ENCODE measurements at regions not wholly inside any gene's neighbourhood (a gene's known extent, or its start where the extent isn't known, plus 50 kb on each side); places are given as distances from the start of the nearest gene placed in this dataset.
"Not testable (repeated sequence)": the region's sequence is repeated elsewhere in the genome, so short reads cannot be mapped to it uniquely, and the experiment has no call there.

DNA sequence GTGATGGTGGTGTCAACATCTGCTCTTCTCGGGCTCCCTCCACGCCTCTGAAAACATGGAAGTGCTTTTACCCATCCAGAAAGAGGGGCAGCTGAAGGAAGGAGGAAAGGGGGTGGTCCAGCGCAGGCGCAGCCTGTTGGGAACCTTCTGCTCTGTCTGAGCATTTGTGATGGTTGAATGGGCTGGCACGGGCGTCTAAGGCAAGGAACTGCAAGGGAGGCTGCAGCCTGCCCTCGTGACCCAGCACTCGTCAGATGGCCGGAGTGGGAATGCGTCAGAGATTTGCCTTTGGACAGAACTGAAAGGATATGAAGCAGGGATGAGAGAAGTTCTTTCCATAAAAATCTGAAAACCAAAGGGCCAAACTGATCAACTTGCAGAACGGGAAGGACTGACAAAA, 62.3 kb upstream of the PLGLB2 start:
- DNase-seq (ENCODE audit: low spot score) = peak; percentile 7
- not testable (repeated sequence) for FAIRE-seq

DNA sequence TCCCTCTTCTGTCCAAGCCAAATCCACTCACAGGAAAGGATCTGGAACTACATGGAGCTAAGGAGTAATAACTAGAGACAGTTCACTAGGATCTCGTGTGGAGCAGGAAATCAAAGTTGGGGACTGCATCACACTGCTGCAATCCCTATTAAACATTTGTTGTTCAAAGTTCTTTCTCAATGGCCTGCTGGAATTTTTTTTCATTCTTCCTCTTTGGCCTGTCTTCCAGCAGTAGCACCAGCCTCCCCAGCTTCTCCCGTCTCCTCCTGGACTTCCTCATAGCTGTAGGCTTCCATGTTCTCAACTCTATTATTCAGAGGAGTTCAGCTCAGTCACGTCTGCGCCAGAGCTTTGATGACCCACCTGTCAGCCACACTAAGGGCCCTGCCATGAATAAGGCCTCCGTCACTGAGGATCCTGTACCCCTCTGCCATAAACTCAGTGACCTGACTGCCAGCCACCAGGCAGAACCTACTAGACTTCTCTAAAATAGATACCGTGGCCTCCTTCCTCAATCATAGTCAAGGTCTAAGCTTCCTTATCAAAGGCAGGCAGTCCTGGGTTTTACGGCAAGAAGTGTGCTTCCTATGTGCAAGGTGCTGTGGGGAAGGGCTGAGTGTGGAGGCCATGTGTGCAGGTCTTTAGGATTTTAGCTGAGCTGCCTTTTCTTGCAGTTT, 60.9 kb upstream of the PLGLB2 start:
- FAIRE-seq; DNase-seq (ENCODE audit: low spot score): not testable (repeated sequence)

DNA sequence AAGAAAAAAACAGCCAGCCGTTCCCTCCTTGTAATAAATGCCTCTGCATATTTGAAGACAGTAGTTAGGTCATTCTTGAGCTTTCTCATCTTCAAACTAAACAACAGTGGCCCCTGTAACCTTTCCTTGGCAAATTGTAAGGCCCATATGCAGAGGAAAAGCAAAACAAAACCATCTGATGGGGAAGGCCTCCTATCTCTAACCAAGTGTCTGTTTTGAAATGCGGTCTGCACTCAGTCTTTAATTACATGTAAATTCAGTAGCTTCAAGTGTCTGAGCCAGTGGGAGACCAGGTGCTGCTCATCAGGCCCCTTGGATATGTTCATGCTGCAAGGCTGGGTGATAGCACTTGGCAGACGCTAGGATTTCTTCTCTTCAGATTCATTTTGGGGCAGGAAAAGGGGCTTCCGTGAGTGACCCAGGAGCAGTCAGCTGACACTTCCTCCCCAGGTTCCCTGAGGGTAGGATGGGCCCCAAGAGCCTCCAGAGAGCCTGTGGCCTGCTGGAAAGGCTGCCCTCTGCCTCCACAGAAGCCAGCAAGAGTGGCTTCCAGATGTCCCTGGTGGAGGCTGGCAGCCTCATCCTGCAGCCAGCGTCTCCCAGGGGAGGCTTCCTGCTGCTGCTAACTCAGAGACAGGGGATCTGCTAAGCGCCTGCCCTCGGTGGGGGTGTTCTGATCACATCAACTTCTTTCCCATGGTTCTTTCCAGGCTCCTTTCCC, 60.2 kb upstream of the PLGLB2 start:
- not testable (repeated sequence) for DNase-seq (ENCODE audit: low spot score); FAIRE-seq

DNA sequence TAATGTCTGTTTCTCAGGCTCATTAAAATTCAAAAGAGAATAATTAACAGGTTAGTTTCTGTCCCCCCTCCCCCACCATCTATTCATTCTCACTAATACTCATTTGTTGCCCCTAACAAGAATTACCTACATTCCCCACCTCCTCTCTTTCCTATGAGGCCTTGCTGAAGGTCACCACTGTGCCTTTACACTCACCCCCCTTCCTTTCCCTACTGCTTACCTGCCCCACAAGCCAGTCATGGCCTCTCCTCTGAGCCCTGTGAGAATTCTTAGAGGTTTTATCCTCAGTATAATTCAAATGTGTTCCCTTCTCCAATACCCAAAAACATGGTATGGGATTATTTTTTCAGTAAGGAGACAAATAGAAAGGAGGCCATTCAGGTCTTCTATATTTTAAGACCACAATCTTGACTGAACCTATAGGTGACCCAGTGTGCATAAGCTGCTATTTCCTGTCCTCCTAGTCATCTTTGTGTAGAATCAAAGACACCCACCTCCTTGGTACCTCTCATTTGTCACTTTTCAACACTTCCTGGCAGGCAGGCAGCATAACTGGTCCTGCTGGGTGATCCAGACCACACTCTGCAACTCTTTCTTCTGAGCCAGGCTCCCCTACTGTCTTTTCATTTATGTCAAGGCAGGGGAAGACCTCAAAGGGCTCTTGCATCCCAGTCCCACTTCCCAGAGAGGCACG, 55.8 kb upstream of the PLGLB2 start:
- not testable (repeated sequence) for FAIRE-seq

DNA sequence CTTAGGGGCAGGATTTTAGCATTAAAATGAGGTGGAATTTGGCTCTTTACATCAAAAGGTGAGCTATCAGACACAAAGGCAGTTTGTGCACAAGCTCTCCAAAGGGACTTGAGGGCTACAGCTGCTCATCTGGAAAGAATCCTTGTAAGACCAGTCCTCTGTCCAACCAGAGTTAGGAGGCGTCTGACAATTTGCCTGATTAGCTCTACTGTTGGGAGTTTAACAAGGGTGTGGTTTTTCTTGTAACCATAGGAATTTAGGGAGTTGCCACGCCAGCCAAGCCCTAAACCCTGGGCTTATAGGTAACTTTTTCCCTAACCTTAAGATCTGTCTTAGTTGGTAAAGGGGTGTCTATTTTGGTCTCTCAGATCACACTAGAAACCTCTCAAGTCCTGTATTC, 55.0 kb upstream of the PLGLB2 start:
- FAIRE-seq; DNase-seq (ENCODE audit: low spot score): not testable (repeated sequence)

More for the DNA sequence above, 55.8 kb upstream of the PLGLB2 start:
- DNase-seq (ENCODE audit: low spot score) = not testable (repeated sequence)

DNA sequence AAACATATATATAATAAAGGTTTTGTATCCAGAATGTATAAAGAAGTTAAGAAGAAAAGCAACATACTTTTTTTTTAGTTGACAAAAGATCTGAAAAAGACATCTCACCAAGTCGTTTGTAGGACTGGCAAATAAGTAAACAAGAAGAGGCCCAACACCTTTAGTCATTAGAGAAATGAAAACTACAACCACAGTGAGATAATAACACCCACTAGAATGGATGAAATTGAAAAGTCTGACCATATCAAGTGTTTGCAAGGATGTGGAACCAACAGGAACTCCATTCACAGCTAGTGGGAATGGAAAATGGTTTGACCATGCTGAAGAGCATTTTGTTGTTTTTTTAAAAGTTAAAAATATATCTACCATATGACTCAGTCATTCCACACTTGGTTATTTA, 54.0 kb upstream of the PLGLB2 start:
- not testable (repeated sequence) for FAIRE-seq; DNase-seq (ENCODE audit: low spot score)

DNA sequence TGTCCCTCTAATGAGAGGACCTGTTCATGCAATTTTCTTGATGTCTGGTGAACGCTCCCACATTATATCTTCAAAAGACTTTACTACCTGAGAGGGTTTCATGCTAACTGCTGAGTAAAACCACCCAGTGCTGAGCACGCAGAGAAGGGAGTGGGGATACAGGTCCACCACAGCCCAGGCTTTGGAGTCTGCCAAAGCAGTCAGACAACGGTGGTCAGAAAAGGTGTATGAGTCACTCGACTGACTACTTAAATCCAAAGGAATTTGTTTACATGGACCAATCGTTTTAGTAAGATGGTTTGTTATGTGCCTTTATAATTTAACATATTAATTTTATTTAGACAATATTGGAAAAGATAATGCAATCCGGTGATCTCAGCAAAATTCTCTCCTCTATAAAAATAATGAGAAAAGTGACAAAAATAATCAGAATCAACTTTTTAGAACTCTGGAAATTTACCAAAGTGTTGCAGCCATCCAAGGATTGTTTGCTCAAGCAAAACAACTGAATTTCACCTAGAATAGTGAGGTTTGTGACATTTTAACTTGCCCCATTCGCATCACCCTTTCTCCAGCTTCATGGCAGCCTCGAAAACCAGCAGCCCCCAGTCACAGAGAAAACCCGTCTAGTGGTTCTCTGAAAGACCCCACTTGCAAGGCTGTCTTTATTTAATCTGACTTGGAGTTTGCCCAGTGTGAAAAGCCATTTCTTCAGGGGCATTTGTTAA, 52.1 kb upstream of the PLGLB2 start:
- DNase-seq (ENCODE audit: low spot score) (peak; percentile 11), FAIRE-seq (peak; percentile 67)
